HG03442 (cell line): ENCODE measurements at regions not wholly inside any gene's neighbourhood (a gene's known extent, or its start where the extent isn't known, plus 50 kb on each side); places are given as distances from the start of the nearest gene placed in this dataset.

Experiments
- ATAC-seq: cut with Tn5 transposase; IDR thresholded peaks from one replicate; pipeline ENCODE4 v1.9.1; 2021; ENCODE audit warnings: mild to moderate bottlenecking, moderate library complexity; ENCODE audit not compliant: unreplicated experiment

DNA sequence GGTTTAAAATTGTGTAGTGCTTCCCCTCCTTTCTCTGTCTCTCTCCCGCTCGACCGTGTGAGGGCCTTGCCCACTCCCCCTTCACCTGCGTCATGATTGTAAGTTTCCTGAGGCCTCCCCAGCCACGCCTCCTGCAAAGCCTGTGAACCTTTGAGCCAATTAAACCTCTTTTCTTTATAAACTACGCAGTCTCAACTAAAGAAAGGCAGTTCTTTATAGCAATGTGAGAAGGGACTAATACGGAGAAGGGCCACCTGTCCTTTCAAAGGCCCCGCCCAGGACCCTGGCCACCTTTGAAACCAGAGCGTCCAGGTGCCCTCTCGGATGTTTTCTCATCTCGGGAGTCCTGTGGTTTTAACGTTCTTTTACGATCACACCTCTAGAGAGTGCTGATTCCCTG, 741.5 kb downstream of the BRD1 start:
- ATAC-seq = no peak

GRCh38 chr22:49084206-49084605, 743.5 kb downstream of the BRD1 start:
- ATAC-seq = no peak

DNA sequence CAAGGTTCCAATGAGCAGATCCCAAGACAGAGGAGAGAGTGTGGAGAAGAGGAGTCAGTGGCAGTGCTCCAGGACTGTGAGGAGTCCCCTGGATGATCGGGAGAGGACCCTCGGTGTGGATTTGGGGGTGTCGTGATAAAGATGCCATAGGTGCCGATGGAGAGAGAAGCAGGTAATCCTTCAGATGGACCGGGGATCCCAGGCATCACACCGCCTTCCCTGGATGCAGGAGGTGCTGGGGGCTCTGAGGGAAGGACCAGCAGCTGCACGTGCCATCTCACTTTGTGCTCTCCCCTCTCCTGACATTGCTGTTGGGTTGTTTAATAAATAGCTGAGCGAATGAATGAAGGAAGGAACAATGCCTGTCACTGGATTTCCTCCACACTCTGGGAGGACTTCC, 744.1 kb downstream of the BRD1 start:
- no peak for ATAC-seq

DNA sequence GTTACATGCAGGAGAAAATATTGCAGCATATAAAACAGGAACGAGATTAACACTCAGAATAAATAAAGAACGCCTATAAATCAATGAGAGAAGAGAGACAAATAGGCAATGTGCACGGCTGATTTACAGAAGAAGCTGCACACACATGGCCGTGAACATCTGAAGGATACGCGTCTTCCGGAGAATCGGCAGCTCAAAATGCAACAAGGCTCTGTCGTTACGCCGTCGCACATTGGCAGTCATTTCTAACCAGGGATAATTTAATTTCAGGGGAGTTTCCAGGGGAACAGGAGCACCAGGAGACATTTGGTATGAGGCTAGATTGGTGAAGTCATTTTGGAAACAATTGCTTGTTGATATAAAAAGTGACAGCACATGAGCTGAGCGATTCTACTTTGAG, 745.2 kb downstream of the BRD1 start:
- no peak for ATAC-seq

- ATAC-seq = no peak
These were observed 745.7 kb downstream of the BRD1 start for GRCh38 chr22:49081926-49082325.

- ATAC-seq = no peak
These were observed 746.4 kb downstream of the BRD1 start for GRCh38 chr22:49081261-49081666.

- no peak for ATAC-seq
These were observed 747.0 kb downstream of the BRD1 start for GRCh38 chr22:49080631-49081030.

DNA sequence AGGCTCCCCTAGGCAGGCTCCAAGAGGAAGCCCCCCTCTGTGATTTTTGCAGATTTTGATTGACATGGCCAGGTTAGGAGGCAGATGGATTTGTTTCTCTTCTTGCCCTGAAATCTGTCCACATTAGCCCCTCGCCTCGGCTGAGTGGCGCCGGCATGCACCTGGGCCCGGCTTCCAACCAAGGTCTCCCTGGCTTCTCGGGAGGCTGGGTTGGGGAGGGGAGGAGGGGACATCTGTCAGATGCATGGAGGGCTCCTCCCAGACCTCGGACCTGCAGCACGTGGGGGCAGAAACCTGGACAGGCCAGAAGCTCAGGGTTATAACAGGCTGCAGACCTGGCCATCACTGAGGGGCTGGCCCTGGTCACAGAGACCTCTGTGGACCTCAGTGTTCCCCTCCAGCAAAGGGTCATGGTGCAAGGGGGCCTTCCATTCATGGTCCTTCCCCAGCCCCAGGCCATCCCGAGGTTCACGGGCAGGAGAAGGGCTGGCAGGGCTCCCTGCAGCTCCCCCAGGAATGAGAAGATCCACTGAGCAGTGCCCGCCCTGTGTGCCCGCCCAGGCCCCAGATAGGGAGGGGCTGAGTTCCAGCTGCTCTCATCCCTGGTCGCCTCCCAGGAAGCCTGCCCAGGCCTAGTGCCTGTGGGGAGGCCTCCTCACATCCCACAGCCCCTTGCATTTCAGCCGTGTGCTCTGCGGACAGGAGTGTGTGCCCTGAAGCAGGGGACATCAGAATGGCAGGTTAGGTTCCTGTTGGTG, 747.8 kb downstream of the BRD1 start:
- no peak for ATAC-seq

DNA sequence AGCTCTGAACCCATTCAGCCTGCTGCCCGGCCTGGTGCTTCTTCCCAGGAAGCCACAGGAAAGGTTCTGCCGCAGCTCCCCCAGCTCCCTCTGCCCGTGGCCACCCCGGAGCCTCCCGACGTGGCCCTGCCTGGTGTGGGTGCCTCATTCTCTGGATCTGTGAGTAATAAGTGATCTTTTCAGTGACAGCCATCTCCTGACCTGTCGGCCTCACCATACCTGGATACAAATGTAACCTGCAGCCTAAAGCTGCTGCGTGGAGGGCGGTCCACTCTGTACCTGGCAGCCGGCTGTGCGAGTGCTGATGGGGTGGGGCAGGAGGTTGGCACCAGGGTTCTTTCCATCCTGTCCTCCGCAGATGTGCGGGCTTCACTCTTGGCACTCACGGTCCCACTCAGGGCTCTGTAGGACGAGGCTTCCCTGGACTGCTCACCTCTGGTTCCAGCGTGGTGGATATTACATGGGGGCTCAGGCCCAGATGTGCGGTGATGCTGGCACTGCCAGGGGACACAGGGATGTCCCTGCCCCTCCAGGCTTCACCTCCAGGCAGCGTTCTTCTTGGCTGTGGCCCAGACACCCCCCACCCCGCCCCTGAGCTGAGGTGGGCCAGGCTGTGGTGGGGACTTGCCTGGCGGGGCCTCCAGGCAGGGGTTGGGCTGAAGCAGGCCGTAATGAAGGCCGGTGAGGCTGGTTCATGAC, 748.5 kb downstream of the BRD1 start:
- no peak for ATAC-seq

GRCh38 chr22:49078076-49078710, 749.5 kb downstream of the BRD1 start:
- no peak for ATAC-seq

- ATAC-seq = no peak
These were observed 750.1 kb downstream of the BRD1 start for GRCh38 chr22:49077586-49077985.

- ATAC-seq = no peak
These were observed 750.7 kb downstream of the BRD1 start for GRCh38 chr22:49077036-49077393.

DNA sequence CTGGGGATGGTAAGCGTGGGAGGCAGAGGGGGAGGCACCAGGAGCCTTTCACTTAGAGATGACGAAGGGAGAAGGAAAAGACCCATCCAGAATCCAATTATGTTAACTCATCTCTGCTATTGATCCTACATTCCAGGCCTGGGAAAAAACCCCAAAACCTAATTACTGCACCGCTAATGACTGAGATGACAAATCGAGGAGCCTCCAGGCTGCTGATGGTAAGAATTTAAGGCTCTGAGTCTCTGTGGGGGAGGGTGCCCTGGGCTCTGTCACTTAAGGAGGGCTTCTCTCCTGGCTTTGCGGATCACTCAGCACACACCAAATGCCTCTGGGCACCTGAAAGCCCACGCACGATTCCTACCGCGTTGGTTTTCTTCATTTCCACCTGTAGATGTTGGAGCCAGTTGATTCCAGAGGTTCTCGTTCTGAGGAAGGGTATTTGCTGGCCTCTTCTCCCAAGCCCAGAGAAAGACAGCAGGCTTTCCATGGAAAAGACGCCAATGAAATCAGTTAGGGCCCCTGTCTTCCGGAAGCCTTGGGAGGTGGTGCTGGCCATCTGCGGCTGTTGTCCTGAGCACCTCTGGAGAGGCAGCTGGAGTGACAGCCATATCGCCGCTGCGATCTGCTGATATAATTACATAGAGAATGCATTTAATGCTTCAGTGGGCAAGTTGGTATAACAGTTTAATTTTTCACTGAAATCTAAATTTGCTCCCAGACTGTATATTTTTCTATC, 751.2 kb downstream of the BRD1 start:
- no peak for ATAC-seq

DNA sequence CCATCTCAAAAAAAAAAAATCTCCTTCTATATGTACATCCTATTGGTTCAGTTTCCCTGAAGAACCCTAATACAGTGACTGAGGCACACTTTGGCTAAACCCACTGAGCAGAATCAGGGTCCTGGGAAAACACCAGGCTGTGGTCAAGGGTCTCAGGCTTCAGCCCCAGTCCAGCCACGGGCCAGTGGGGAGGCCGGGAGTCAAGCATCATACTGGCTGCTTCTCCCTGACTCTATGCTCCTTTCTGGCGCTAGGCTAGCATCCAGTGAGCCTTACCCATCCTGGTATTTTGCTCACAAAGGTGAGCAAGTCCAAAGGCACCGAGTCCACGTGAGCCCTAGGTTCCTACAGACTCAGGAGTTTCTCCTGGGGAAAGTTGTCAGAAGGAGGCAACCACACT, 752.5 kb downstream of the BRD1 start:
- ATAC-seq = no peak

- ATAC-seq = no peak
These were observed 753.7 kb downstream of the BRD1 start for GRCh38 chr22:49073873-49074417.

DNA sequence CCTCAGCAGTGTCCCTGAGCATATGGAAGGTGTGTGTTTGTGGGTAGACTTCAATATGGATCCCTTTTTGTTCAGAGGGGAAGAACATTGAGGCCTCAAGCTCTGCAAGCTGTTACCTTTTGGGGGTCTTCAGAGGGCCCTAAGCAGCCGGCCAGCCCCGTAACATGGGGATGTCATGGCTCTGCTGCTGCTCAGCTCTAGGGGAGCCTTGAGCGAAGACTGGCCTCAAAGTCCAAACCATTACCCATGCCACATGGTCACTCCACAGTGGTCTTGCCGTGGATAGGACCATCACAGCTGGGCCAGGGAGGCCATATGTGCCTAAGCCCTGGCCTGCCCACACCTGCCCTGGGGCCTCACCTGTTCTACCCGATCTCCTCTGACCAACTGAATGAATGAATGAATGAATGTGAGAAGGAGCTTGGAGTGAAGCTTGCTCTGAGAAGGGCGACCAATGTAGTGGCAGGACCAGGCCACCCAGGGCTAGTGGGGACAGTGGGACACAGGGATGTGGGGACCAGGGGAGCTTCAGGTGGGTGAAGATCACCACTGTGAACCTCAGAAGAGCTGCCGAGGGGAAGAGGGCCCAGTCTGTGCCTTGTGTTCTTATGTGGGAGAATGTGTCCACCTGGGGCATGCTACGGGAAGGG, 754.6 kb downstream of the BRD1 start:
- ATAC-seq = no peak

GRCh38 chr22:49070501-49070900, 757.2 kb downstream of the BRD1 start:
- no peak for ATAC-seq

DNA sequence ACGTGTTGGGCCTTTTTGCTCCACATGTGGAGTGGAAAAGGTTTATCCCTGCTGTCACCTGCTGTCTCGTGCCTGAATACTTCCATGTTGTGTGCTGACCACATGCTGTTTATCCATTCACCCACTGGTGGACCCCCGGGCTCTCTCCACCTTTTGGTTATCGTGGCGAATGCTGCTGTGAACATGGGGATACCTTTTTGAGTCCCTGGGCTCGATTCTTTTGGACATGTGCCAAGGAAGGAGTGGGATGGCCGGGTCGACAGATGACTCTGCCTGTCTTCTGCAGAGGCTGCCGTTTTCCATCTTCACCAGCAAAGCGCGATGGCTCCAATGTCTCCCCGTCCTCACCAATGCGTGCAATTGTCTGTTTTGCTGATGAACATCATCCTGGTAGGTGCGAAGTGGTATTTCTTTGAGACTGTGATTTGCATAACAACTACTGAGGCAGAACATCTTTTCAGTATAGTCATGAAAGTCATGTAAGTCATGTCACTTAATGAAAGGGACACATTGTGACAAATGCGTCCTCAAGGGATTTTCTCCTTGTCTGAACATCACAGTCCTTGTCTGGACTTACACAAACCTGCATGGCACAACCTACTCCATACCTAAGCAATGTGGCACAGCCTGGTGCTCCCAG, 758.7 kb downstream of the BRD1 start:
- no peak for ATAC-seq

DNA sequence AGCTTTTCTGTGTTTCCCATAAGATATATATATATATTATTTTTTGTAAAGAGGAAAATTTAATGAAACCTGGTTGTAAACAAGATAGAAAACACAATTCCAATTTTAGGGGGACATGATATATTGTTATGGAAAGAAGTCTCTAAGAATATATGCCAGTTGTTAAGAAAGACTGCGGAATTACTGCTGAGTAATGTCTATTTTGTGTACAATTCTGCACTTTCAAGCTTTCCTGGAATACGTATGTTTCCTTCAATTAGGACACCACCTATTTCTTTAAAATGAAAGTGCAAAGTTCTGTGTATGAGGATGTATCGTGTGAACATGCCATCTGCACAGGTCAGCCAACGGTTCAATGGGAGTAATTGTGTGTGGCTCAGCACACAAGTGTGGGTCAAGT, 760.2 kb downstream of the BRD1 start:
- ATAC-seq = no peak

GRCh38 chr22:49066619-49067018, 761.1 kb downstream of the BRD1 start:
- no peak for ATAC-seq
